GM23248 (cell line): ENCODE measurements at regions not wholly inside any gene's neighbourhood (a gene's known extent, or its start where the extent isn't known, plus 50 kb on each side); places are given as distances from the start of the nearest gene placed in this dataset.

Experiments
- EZH2 ChIP-seq: fragments of 200-600 bp; sonication (generic); IDR thresholded peaks from 2 replicates; pipeline ENCODE4 v1.6.1; 2018; ENCODE audit warnings: antibody characterized with exemption, mild to moderate bottlenecking; ENCODE audit not compliant: insufficient read depth, poor library complexity, severe bottlenecking
- EZH2phosphoT487 ChIP-seq: fragments of 200-600 bp; sonication (generic); IDR thresholded peaks from 2 replicates; pipeline ENCODE4 v1.6.1; 2018; ENCODE audit warnings: antibody characterized with exemption, moderate library complexity, mild to moderate bottlenecking, low read depth; ENCODE audit not compliant: insufficient read depth

DNA sequence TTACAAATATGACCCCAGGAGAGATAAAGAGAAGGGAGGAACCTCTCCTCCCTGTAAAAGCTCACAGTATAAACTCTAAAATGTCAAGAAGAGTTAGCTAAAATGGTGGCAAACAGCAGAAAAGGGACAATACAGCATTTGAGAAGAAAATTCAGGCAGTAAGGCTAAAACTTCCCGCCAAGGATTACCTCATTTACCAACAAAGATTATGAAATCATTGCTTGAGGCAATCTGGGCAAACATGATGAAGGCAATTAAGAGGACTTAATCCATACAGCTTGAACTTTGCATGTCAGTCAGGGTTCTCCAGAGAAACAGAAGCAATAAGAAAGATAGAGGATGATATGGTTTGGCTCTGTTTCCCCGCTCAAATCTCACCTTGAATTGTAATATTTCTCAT is 81.4 kb downstream of the CMPK2 start:
- TF ChIP-seq EZH2 (no peak), EZH2phosphoT487 (no peak)
